GM21576 (cell line): ENCODE measurements at regions not wholly inside any gene's neighbourhood (a gene's known extent, or its start where the extent isn't known, plus 50 kb on each side); places are given as distances from the start of the nearest gene placed in this dataset.

ENCODE experiments used
- ATAC-seq: cut with Tn5 transposase; IDR thresholded peaks from one replicate; pipeline ENCODE4 v1.9.1; 2021; ENCODE audit warnings: mild to moderate bottlenecking, moderate library complexity; ENCODE audit not compliant: unreplicated experiment

- ATAC-seq: no peak
Observed at GRCh38 chr6:56864171-56864616, 90.7 kb upstream of the BEND6 start.

DNA sequence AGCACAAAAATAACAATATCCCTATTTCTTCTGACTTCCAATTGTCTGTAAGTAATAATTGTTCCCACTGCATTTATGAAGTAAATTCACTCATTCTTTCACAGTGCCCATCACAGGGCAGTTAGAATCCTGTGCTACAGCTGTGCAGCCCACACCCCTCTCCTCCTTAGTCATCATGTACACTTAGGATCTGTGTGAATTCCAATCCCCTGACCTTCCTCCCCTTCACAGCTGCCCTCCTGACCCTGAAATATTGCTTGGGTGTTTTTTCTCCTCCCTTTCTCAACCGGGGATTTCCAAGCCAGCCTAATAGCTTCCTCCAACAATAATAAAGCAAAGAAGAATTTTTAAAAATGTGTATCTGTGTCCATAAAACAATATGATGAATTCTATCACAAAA, 91.5 kb upstream of the BEND6 start:
- ATAC-seq: no peak

DNA sequence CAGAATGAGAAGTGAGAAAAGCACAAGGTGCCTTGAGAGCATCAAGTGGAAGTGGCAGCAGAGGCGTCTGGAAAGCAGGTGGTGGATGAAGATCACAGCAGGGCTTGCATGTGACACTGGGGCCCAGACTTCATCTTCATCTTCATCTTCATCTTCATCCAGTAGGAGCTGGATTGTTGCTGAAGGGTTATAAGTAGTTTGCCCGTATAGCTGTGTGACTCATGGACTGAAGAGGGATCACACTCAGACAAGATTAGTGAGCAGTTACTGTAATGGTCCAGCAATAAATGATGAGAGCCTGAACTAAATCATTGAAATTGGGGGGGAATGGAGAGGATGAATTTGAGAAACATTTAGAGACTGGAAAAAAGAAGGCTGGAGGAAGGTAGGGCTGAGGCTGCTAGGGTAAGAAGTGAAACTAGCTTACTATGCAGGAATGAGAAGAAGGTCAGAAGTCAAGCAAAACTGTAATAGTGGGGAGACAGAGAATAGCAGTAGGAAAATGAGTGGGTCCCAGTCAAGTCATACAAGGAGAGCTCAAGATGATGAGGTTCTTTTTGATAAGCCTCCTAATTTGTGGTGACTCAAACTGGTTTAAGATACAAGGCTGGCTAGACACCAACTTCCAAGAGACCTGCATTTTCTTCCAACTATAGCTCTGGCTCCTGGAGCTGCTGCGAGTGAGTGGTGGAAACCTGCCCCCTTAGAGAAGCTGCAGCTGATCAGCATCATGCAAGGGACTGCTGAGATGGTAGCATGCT, 92.3 kb upstream of the BEND6 start:
- no peak for ATAC-seq

GRCh38 chr6:56860475-56860874, 94.4 kb upstream of the BEND6 start:
- no peak for ATAC-seq

GRCh38 chr6:56856036-56856580, 98.8 kb upstream of the BEND6 start:
- ATAC-seq: no peak

- ATAC-seq: no peak
Observed at GRCh38 chr6:56854086-56854485, 100.8 kb upstream of the BEND6 start.

- no peak for ATAC-seq
Observed at GRCh38 chr6:56853541-56853940, 101.4 kb upstream of the BEND6 start.

DNA sequence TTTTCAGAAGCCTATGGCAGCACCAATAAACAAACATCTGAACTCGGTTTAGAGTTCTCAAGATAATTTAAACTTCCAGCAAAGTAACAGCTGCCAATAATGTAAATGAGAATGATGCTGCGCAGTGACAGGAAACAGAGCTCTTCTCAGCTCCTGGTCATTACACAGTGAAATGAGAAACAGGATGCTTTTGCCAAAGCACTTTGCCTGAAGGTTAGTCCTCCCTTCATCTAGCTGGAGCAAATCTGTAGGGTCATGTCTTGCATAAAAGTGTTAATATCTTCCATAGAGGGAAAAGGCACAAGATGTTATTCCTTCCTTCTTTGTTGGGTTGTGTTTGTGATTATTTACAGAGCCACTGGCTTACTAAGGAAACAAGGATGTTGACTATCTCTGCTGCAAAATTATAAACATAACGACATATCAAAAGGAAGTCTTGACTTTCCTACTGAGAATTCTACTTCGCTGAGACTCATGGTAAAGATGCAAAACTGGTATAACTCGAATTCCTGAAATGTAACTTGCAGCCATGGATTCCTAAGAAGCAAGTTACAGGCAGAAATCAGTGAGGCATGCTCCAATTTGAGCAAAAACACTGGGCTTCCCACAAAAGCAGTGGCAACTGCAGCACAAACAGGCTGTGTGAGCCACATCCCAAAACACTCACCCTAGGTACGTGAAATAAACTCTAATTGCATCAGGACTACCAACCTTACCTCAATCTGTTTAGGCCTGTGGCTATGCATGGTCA, 102.5 kb upstream of the BEND6 start:
- peak; percentile 7 for ATAC-seq

GRCh38 chr6:56851541-56852259, 103.2 kb upstream of the BEND6 start:
- ATAC-seq: peak; percentile 97

DNA sequence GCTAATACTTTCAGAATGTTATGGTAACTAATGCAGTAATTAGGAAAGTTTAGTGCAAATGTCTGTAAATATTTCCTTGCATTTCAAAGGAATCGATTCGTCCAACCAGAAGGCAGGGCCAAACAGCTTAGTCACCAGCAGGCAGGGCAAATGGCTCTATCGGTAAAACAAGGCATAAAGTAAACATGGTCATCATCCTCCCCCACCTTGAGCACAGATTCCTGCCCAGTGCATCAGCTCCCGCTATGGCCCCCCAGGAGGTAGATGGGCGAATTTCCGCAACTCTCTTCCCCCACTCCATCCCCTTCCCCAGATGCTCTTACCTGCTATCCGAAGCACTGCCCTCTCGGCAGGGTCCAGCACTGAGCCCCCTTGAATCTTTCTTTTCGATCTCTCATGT, 103.8 kb upstream of the BEND6 start:
- ATAC-seq: peak; percentile 1

GRCh38 chr6:56850626-56851025, 104.3 kb upstream of the BEND6 start:
- ATAC-seq: no peak

DNA sequence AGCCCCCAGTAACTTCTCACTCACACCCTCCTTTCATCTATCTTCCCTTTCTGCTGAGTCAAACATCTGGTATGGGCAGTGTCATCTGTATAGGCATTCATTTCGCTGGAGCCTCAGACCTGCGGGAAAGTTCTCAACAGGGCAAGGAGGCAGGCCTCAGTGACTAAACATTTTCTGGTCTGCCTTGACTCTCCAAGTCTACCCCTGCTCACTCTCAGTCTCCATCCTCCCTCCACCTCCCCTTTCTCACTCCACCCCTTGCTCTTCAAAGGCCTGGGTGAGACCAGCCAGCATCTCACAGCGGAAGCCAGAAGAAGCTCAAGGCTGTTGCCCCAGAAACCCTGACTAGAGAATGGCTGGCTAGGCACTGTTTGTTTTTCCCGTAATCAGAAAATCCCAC, 105.0 kb upstream of the BEND6 start:
- ATAC-seq: no peak

- ATAC-seq: no peak
Observed at GRCh38 chr6:56848105-56848504, 106.8 kb upstream of the BEND6 start.

- no peak for ATAC-seq
Observed at GRCh38 chr6:56845032-56845431, 109.9 kb upstream of the BEND6 start.

- ATAC-seq: peak; percentile 92
Observed at GRCh38 chr6:56843476-56844349, 111.2 kb upstream of the BEND6 start.

DNA sequence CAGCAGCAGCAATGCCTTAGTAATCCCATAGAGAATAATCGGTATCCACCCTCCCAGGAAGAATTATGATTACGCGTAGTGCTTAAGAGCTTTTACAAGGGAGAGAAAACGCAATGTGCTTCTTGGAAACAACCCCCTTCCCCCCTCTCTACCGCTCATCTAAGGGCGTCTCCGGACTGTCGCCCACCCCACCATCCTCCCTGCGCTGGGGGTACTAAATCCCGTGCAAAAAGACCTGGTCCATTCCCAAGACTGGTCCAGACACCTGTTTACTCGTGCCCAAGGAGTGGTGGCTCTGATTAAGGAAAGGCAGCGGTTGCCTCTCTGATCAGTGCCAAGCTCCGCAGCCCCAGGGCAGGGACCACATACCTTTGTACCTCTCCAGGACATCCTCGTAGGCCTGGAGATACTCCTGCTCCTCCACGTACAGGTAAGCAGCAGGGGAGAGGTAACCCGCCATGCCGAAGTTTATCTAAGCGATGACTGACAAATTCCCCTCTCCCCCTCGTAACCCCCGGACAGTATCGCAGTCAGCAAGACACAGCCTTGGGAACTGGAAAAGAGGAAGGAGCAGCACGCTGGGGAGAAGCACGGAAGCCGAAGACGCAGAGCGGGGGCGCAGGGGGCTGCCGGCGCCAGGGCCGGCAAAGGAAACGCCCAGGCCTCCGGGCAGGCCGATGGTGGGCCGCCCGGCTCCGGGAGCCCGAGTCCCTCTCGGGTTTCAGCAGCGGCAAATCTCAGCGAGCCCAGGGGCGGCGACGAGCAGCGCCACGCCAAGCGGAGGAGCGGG, 112.0 kb upstream of the BEND6 start:
- ATAC-seq: peak; percentile 9

DNA sequence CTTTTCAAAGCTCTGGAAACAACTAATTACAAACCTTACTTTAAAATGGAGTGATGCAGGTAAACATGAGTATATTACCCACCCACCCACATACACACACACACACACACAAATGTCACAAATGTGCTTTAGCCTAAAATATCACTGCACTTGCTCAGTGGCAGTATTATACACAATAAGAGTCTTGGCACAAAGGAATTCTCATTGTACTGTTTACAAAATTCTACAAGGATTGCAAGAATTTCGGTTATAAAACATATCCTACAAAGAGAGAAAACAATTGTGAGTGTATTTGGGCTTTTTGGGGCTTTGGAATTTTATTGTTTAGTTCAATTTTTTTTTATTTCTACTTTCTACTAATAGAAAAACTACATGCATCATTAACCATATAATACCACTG, 113.2 kb upstream of the BEND6 start:
- ATAC-seq: no peak

- no peak for ATAC-seq
Observed at GRCh38 chr6:56841381-56841749, 113.5 kb upstream of the BEND6 start.

- ATAC-seq: no peak
Observed at GRCh38 chr6:56840467-56841380, 114.2 kb upstream of the BEND6 start.
